Sigmoid colon (tissue), 4 donors: ENCODE measurements at regions not wholly inside any gene's neighbourhood (a gene's known extent, or its start where the extent isn't known, plus 50 kb on each side); places are given as distances from the start of the nearest gene placed in this dataset.
"Not testable (repeated sequence)": the region's sequence is repeated elsewhere in the genome, so short reads cannot be mapped to it uniquely, and the experiment has no call there.

Source experiments
- CTCF ChIP-seq, 4 experiments: fragments of 450-650 bp in 3 of 4; fragments of 200-600 bp in 1 of 4; IDR thresholded peaks; one replicate each; pipeline ENCODE4 v1.5.1; 2016 to 2019; ENCODE audit warnings: antibody characterized with exemption in 4 of 4, mild to moderate bottlenecking in 3 of 4, moderate library complexity in 2 of 4
- POLR2A ChIP-seq, 2 donors: fragments of 450-650 bp; IDR thresholded peaks; one replicate each; pipeline ENCODE4 v1.6.1; 2016; ENCODE audit warnings: antibody characterized with exemption in 2 of 2, mild to moderate bottlenecking in 2 of 2, moderate library complexity in 2 of 2
- POLR2AphosphoS5 ChIP-seq, 4 donors: sonication (generic); formaldehyde crosslinking; IDR thresholded peaks; one replicate each; pipeline ENCODE4 v1.6.1; 2017; ENCODE audit warnings: antibody characterized with exemption in 4 of 4

- TF ChIP-seq CTCF, POLR2A, POLR2AphosphoS5 (IDR thresholded peaks at IDR 0.05): not testable (repeated sequence)
Measured at GRCh38 chr3:153643471-153643870, 477.7 kb upstream of the ARHGEF26 start.
